PC-9 (cell line): ENCODE measurements at regions not wholly inside any gene's neighbourhood (a gene's known extent, or its start where the extent isn't known, plus 50 kb on each side); places are given as distances from the start of the nearest gene placed in this dataset.

Source experiments
- EZH2 ChIP-seq: fragments of 200-600 bp; sonication (generic); IDR thresholded peaks from 2 replicates; pipeline ENCODE4 v1.8.0; 2017; ENCODE audit warnings: antibody characterized with exemption, low read depth
- TF ChIP-seq, protein P1 (sequence below): fragments of 200-600 bp; sonication (generic); conservative IDR thresholded peaks from 2 replicates; pipeline ENCODE4 v1.6.1; 2017; ENCODE audit warnings: mixed run types, antibody characterized with exemption, mild to moderate bottlenecking, moderate library complexity

DNA sequence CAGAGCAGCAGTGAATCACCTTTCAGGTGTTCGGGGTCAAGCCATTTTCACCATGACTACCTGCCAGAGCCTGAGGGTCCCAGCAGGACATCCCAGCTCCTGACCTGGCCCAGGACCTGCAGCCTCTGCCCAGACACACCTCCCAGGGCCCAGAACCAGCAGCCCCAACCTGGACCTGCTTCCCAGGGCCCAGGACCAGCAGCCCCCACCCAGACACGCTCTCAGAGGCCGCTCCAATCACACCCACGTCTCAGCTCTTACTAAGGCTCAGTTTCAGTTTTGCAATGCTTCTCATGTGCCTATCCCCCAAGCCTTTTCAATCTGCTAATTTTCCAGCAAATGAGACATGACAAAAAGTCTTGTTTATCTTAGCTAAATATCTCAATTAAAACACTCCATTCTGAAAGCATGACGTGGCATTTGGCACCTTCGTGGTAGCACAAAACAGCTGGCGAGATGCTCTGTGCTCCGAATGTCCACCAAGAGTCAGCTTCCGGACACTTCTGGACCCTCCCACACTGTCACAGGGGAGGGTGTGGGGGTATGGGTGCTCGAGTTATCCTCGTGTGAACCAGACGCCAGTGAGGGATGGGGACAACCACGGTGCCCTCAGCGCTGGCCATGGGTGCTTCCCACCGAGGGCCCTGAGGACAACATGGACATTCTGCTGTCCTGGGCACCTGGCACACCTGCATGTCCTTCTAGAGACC lies 253.2 kb downstream of the DLL1 start:
- TF ChIP-seq, protein P1, sequence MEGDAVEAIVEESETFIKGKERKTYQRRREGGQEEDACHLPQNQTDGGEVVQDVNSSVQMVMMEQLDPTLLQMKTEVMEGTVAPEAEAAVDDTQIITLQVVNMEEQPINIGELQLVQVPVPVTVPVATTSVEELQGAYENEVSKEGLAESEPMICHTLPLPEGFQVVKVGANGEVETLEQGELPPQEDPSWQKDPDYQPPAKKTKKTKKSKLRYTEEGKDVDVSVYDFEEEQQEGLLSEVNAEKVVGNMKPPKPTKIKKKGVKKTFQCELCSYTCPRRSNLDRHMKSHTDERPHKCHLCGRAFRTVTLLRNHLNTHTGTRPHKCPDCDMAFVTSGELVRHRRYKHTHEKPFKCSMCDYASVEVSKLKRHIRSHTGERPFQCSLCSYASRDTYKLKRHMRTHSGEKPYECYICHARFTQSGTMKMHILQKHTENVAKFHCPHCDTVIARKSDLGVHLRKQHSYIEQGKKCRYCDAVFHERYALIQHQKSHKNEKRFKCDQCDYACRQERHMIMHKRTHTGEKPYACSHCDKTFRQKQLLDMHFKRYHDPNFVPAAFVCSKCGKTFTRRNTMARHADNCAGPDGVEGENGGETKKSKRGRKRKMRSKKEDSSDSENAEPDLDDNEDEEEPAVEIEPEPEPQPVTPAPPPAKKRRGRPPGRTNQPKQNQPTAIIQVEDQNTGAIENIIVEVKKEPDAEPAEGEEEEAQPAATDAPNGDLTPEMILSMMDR = no peak
- no peak for TF ChIP-seq EZH2
